ENCODE measurements at regions not wholly inside any gene's neighbourhood (a gene's known extent, or its start where the extent isn't known, plus 50 kb on each side); places are given as distances from the start of the nearest gene placed in this dataset.

- no peak for TF ChIP-seq CTCF (IDR thresholded peaks at IDR 0.05)
- TF ChIP-seq POLR2A (IDR thresholded peaks at IDR 0.05), result no peak
Measured at GRCh38 chr14:87386524-87386923, 606.5 kb downstream of the GALC start.

All from breast epithelium (tissue), 3 donors.